Ishikawa (cell line): ENCODE measurements at regions not wholly inside any gene's neighbourhood (a gene's known extent, or its start where the extent isn't known, plus 50 kb on each side); places are given as distances from the start of the nearest gene placed in this dataset.

Experiments
- CEBPB ChIP-seq: IDR thresholded peaks from 2 replicates; pipeline ENCODE4 v1.6.1; 2012
- CREB1 ChIP-seq: IDR thresholded peaks from 2 replicates; pipeline ENCODE4 v1.6.1; 2012; ENCODE audit warnings: low read depth
- EGR1 ChIP-seq: IDR thresholded peaks from 2 replicates; pipeline ENCODE4 v1.6.1; 2012
- EP300 ChIP-seq: IDR thresholded peaks from 2 replicates; pipeline ENCODE4 v1.6.1; 2012; ENCODE audit warnings: borderline replicate concordance
- FOXM1 ChIP-seq: IDR thresholded peaks from 2 replicates; pipeline ENCODE4 v1.6.1; 2012; ENCODE audit warnings: low read depth, borderline replicate concordance
- MAX ChIP-seq: IDR thresholded peaks from 2 replicates; pipeline ENCODE4 v1.6.1; 2012
- NFIC ChIP-seq: IDR thresholded peaks from 2 replicates; pipeline ENCODE4 v1.6.1; 2012
- RAD21 ChIP-seq: IDR thresholded peaks from 2 replicates; pipeline ENCODE4 v1.6.1; 2012; ENCODE audit warnings: low read depth
- REST ChIP-seq: IDR thresholded peaks from 2 replicates; pipeline ENCODE4 v1.6.1; 2012; ENCODE audit warnings: low read depth, mild to moderate bottlenecking
- TAF1 ChIP-seq: IDR thresholded peaks from 2 replicates; pipeline ENCODE4 v1.6.1; 2012; ENCODE audit warnings: low read depth, mild to moderate bottlenecking
- TCF12 ChIP-seq: IDR thresholded peaks from 2 replicates; pipeline ENCODE4 v1.6.1; 2012; ENCODE audit warnings: low read depth
- TEAD4 ChIP-seq: IDR thresholded peaks from 2 replicates; pipeline ENCODE4 v1.6.1; 2012
- USF1 ChIP-seq: IDR thresholded peaks from 2 replicates; pipeline ENCODE4 v1.6.1; 2012
- YY1 ChIP-seq: IDR thresholded peaks from 2 replicates; pipeline ENCODE4 v1.6.1; 2012; ENCODE audit warnings: low read depth
- ZBTB7A ChIP-seq: IDR thresholded peaks from 2 replicates; pipeline ENCODE4 v1.6.1; 2012; ENCODE audit warnings: low read depth

- TF ChIP-seq TEAD4, result no peak
- TF ChIP-seq EP300, result no peak
- TF ChIP-seq USF1, result no peak
- no peak for TF ChIP-seq TAF1
- no peak for TF ChIP-seq RAD21
- TF ChIP-seq CEBPB, result no peak
- no peak for TF ChIP-seq CREB1
- no peak for TF ChIP-seq MAX
- TF ChIP-seq REST, result no peak
- no peak for TF ChIP-seq NFIC
- no peak for TF ChIP-seq YY1
- TF ChIP-seq TCF12, result no peak
- no peak for TF ChIP-seq EGR1
- no peak for TF ChIP-seq ZBTB7A
- TF ChIP-seq FOXM1, result no peak
These were observed 2178.3 kb downstream of the TP53TG3F start for GRCh38 chr16:35637683-35638082.

- TF ChIP-seq FOXM1 (no peak), CREB1 (no peak), USF1 (no peak), TCF12 (no peak), REST (no peak), EP300 (no peak), MAX (no peak), CEBPB (no peak), TEAD4 (no peak), YY1 (no peak), RAD21 (no peak), NFIC (no peak), ZBTB7A (no peak), EGR1 (no peak), TAF1 (no peak)
These were observed 2180.1 kb downstream of the TP53TG3F start for GRCh38 chr16:35639233-35640205.

- TF ChIP-seq FOXM1 (no peak), EGR1 (no peak), USF1 (no peak), TAF1 (no peak), MAX (no peak), CREB1 (no peak), CEBPB (no peak), YY1 (no peak), ZBTB7A (no peak), EP300 (no peak), RAD21 (no peak), NFIC (no peak), REST (no peak), TCF12 (no peak), TEAD4 (no peak)
These were observed 2183.0 kb downstream of the TP53TG3F start for GRCh38 chr16:35642322-35642835.
